ENCODE measurements at regions not wholly inside any gene's neighbourhood (a gene's known extent, or its start where the extent isn't known, plus 50 kb on each side); places are given as distances from the start of the nearest gene placed in this dataset.

- BruUV-seq (replicated peaks) = no TSS peak
- ATAC-seq (no peak), FAIRE-seq (no peak), DNase-seq (ENCODE audit: extremely low read depth in 1 of 4, low spot score in 3 of 4) (no peak)
- no peak overlapping the region for H3K9ac ChIP-seq (ENCODE audit: insufficient read depth in 1 of 2, low read depth in 2 of 2, low read length in 2 of 2)
- H3K9me3 ChIP-seq (replicated peaks; ENCODE audit: control insufficient read depth, insufficient read depth, low read depth, low read length) = no peaks in the 10 kb centered on the region
- no peaks in the 10 kb centered on the region for H3K27me3 ChIP-seq (ENCODE audit: control insufficient read depth in 2 of 2, insufficient read depth in 2 of 2, low read length in 2 of 2)
- H3K36me3 ChIP-seq (ENCODE audit: control insufficient read depth, insufficient read depth, low read length) = no peaks in the 10 kb centered on the region
- no peak overlapping the region for H3K4me2 ChIP-seq (ENCODE audit: insufficient read depth, low read length)
- H3K79me2 ChIP-seq (ENCODE audit: control insufficient read depth, insufficient read depth, low read length) = no peaks in the 10 kb centered on the region
- intact Hi-C loops (cut with micrococcal nuclease) (no loop called here), in situ Hi-C loops (cut with MboI) (no loop called here)
- WGBS (ENCODE audit: insufficient coverage, low coverage, missing lambda C conversion rate) = 0% methylated on average over 3 of the region's 4 CpGs
- H3K4me1 ChIP-seq (replicated peaks in 1 of 2; ENCODE audit: control insufficient read depth in 2 of 2, insufficient read depth in 2 of 2, low read length in 2 of 2) = no peaks in the 10 kb centered on the region
- no peak for TF ChIP-seq RBM15 (IDR thresholded peaks at IDR 0.05; ENCODE audit: insufficient read depth, low read length)
- TF ChIP-seq FOSL1 (tag; conservative IDR thresholded peaks at IDR 0.05) = 0 out of 2 replicates have a peak, but pooled peaks have one; percentile 35
- POLR2A ChIA-PET = no interaction called here
- H2AFZ ChIP-seq (ENCODE audit: low read depth, low read length) = no peak overlapping the region
- no peak overlapping the region for H3K27ac ChIP-seq (ENCODE audit: extremely low read depth, low read depth, low read length)
- CTCF ChIA-PET (ENCODE audit: low intra/inter-chr PET ratio) = no interaction called here
- H3K9me1 ChIP-seq (ENCODE audit: control insufficient read depth, insufficient read depth, low read length) = no peaks in the 10 kb centered on the region
- no peak overlapping the region for H3K4me3 ChIP-seq
- H4K20me1 ChIP-seq (replicated peaks; ENCODE audit: control insufficient read depth, insufficient read depth, low read length) = no peaks in the 10 kb centered on the region
Measured at GRCh38 chr12:19712041-19712440, 272.7 kb downstream of the AEBP2 start.

GRCh38 chr12:19718401-19718800, 279.1 kb downstream of the AEBP2 start:
- H3K36me3 ChIP-seq (ENCODE audit: control insufficient read depth, insufficient read depth, low read length) = no peaks in the 10 kb centered on the region
- ChIA-PET POLR2A (no interaction called here), CTCF (ENCODE audit: low intra/inter-chr PET ratio) (no interaction called here)
- H3K4me1 ChIP-seq (replicated peaks in 1 of 2; ENCODE audit: control insufficient read depth in 2 of 2, insufficient read depth in 2 of 2, low read length in 2 of 2) = no peaks in the 10 kb centered on the region
- no peak for ATAC-seq
- no TSS peak for BruUV-seq (replicated peaks)
- FAIRE-seq = no peak
- no peak overlapping the region for H3K4me3 ChIP-seq
- 0% methylated on average over 2 of the region's 2 CpGs for WGBS (ENCODE audit: insufficient coverage, low coverage, missing lambda C conversion rate)
- intact Hi-C loops (cut with micrococcal nuclease) = no loop called here
- H2AFZ ChIP-seq (ENCODE audit: low read depth, low read length) = no peak overlapping the region
- no peak overlapping the region for H3K27ac ChIP-seq (ENCODE audit: extremely low read depth, low read depth, low read length)
- H4K20me1 ChIP-seq (replicated peaks; ENCODE audit: control insufficient read depth, insufficient read depth, low read length) = no peaks in the 10 kb centered on the region
- H3K9me1 ChIP-seq (ENCODE audit: control insufficient read depth, insufficient read depth, low read length) = no peaks in the 10 kb centered on the region
- no peaks in the 10 kb centered on the region for H3K9me3 ChIP-seq (replicated peaks; ENCODE audit: control insufficient read depth, insufficient read depth, low read depth, low read length)
- no peak overlapping the region for H3K4me2 ChIP-seq (ENCODE audit: insufficient read depth, low read length)
- no peaks in the 10 kb centered on the region for H3K79me2 ChIP-seq (ENCODE audit: control insufficient read depth, insufficient read depth, low read length)
- in situ Hi-C loops (cut with MboI) = no loop called here
- DNase-seq (ENCODE audit: extremely low read depth in 1 of 4, low spot score in 3 of 4) = no peak
- no peaks in the 10 kb centered on the region for H3K27me3 ChIP-seq (ENCODE audit: control insufficient read depth in 2 of 2, insufficient read depth in 2 of 2, low read length in 2 of 2)
- H3K9ac ChIP-seq (ENCODE audit: insufficient read depth in 1 of 2, low read depth in 2 of 2, low read length in 2 of 2) = no peak overlapping the region
- TF ChIP-seq SNIP1 (IDR thresholded peaks at IDR 0.05; ENCODE audit: low read depth) = no peak
- TF ChIP-seq SMARCA5 (IDR thresholded peaks at IDR 0.05) = no peak
- TF ChIP-seq ZNF512 (tag; IDR thresholded peaks at IDR 0.05) = no peak
- no peak for TF ChIP-seq CC2D1A (IDR thresholded peaks at IDR 0.05)

Data from K562 (cell line).